Astrocyte of the spinal cord (primary cell): ENCODE measurements at regions not wholly inside any gene's neighbourhood (a gene's known extent, or its start where the extent isn't known, plus 50 kb on each side); places are given as distances from the start of the nearest gene placed in this dataset.
"Not testable (repeated sequence)": the region's sequence is repeated elsewhere in the genome, so short reads cannot be mapped to it uniquely, and the experiment has no call there.

ENCODE experiments used
- DNase-seq: peaks from one replicate; pipeline ENCODE4 v3.0.0; 2011; ENCODE audit warnings: low read depth, low spot score
- H3K4me3 ChIP-seq: 2 replicates; pipeline ENCODE4 v1.5.1; 2011; ENCODE audit warnings: low read depth, mild to moderate bottlenecking, low read length, moderate library complexity
- CTCF ChIP-seq: IDR thresholded peaks from 2 replicates; pipeline ENCODE4 v1.5.1; 2012; ENCODE audit warnings: low read depth, mild to moderate bottlenecking, low read length, inconsistent platforms
- in situ Hi-C: cut with HindIII; loops from 2 replicates; pipeline ENCODE4 v1.10.0; 2017; ENCODE audit warnings: low sequenced_read_pairs

GRCh38 chr4:13678186-13678924 lies 50.8 kb upstream of the BOD1L1 start:
- no peak for TF ChIP-seq CTCF
- in situ Hi-C loops, result no loop called here
- DNase-seq, result no peak
- H3K4me3 ChIP-seq, result no peak overlapping the region

GRCh38 chr4:13681570-13681969 lies 54.0 kb upstream of the BOD1L1 start:
- TF ChIP-seq CTCF, result no peak
- in situ Hi-C loops, result no loop called here
- H3K4me3 ChIP-seq, result no peak overlapping the region
- no peak for DNase-seq

GRCh38 chr4:13694256-13694655 lies 66.7 kb upstream of the BOD1L1 start:
- H3K4me3 ChIP-seq, result no peak overlapping the region
- in situ Hi-C loops, result no loop called here
- TF ChIP-seq CTCF, result no peak
- DNase-seq, result no peak

- in situ Hi-C loops, result no loop called here
- DNase-seq, result no peak
- H3K4me3 ChIP-seq, result no peak overlapping the region
- TF ChIP-seq CTCF, result no peak
Measured at GRCh38 chr4:13698296-13698695, 70.8 kb upstream of the BOD1L1 start.

GRCh38 chr4:13700021-13700857 lies 72.7 kb upstream of the BOD1L1 start:
- TF ChIP-seq CTCF, result no peak
- no peak overlapping the region for H3K4me3 ChIP-seq
- in situ Hi-C loops, result no loop called here
- DNase-seq, result peak; percentile 90

GRCh38 chr4:13700858-13701140 lies 73.3 kb upstream of the BOD1L1 start:
- in situ Hi-C loops, DNase-seq, H3K4me3 ChIP-seq: not testable (repeated sequence)

- in situ Hi-C loops, result no loop called here
- no peak overlapping the region for H3K4me3 ChIP-seq
- no peak for TF ChIP-seq CTCF
- DNase-seq, result peak; percentile 51
Measured at GRCh38 chr4:13701937-13702446, 74.5 kb upstream of the BOD1L1 start.
